DOHH2 (cell line): ENCODE measurements at regions not wholly inside any gene's neighbourhood (a gene's known extent, or its start where the extent isn't known, plus 50 kb on each side); places are given as distances from the start of the nearest gene placed in this dataset.

Source experiments
- EZH2phosphoT487 ChIP-seq: fragments of 200-600 bp; sonication (generic); IDR thresholded peaks from 2 replicates; pipeline ENCODE4 v1.6.1; 2017; ENCODE audit warnings: borderline replicate concordance, mild to moderate bottlenecking, antibody characterized with exemption, low read length, moderate library complexity, mixed read lengths
- TF ChIP-seq, protein P1 (sequence below): fragments of 200-600 bp; sonication (generic); IDR thresholded peaks from one replicate; pipeline ENCODE4 v1.5.1; 2014; ENCODE audit warnings: antibody characterized with exemption, mild to moderate bottlenecking, low read depth, low read length; ENCODE audit not compliant: poor library complexity, severe bottlenecking

DNA sequence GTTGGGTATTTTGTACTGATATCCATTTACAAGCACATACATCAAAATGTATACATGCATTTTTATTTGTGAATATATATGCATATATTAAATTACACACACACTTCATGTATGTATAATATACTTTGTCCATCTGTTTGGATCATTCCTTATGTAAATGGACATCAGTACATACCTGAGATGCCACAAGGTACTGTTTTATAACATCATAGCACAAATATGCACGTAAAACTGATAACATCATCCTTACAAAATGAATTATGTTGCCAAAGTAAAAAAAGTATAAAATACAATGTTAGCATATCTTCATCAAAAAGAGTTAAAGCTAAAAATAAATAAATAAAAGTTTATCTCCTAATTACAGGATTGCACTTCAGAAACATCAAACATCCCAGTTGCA lies 634.8 kb upstream of the UBE2E2 start:
- TF ChIP-seq, protein P1, sequence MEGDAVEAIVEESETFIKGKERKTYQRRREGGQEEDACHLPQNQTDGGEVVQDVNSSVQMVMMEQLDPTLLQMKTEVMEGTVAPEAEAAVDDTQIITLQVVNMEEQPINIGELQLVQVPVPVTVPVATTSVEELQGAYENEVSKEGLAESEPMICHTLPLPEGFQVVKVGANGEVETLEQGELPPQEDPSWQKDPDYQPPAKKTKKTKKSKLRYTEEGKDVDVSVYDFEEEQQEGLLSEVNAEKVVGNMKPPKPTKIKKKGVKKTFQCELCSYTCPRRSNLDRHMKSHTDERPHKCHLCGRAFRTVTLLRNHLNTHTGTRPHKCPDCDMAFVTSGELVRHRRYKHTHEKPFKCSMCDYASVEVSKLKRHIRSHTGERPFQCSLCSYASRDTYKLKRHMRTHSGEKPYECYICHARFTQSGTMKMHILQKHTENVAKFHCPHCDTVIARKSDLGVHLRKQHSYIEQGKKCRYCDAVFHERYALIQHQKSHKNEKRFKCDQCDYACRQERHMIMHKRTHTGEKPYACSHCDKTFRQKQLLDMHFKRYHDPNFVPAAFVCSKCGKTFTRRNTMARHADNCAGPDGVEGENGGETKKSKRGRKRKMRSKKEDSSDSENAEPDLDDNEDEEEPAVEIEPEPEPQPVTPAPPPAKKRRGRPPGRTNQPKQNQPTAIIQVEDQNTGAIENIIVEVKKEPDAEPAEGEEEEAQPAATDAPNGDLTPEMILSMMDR: no peak
- TF ChIP-seq EZH2phosphoT487: no peak
